ENCODE measurements at regions not wholly inside any gene's neighbourhood (a gene's known extent, or its start where the extent isn't known, plus 50 kb on each side); places are given as distances from the start of the nearest gene placed in this dataset.

GRCh38 chr16:65644821-65645220 lies 523.0 kb upstream of the CDH11 start (continued):
- no peak for TF ChIP-seq KDM3A (CRISPR knock-in tag; IDR thresholded peaks at IDR 0.05; ENCODE audit: low read depth)
- TF ChIP-seq ZNF33B (CRISPR knock-in tag; IDR thresholded peaks at IDR 0.05): no peak
- no peak for TF ChIP-seq PAF1 (CRISPR knock-in tag; IDR thresholded peaks at IDR 0.05)
- TF ChIP-seq, protein P1, sequence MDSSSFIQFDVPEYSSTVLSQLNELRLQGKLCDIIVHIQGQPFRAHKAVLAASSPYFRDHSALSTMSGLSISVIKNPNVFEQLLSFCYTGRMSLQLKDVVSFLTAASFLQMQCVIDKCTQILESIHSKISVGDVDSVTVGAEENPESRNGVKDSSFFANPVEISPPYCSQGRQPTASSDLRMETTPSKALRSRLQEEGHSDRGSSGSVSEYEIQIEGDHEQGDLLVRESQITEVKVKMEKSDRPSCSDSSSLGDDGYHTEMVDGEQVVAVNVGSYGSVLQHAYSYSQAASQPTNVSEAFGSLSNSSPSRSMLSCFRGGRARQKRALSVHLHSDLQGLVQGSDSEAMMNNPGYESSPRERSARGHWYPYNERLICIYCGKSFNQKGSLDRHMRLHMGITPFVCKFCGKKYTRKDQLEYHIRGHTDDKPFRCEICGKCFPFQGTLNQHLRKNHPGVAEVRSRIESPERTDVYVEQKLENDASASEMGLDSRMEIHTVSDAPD (CRISPR knock-in tag; IDR thresholded peaks at IDR 0.05): peak; percentile 25; the same call in 1 of the 2 replicates
- 0 out of 2 replicates have a peak, but pooled peaks have one; percentile 37 for TF ChIP-seq PPARG (CRISPR knock-in tag; conservative IDR thresholded peaks at IDR 0.05)
- TF ChIP-seq, protein P2, sequence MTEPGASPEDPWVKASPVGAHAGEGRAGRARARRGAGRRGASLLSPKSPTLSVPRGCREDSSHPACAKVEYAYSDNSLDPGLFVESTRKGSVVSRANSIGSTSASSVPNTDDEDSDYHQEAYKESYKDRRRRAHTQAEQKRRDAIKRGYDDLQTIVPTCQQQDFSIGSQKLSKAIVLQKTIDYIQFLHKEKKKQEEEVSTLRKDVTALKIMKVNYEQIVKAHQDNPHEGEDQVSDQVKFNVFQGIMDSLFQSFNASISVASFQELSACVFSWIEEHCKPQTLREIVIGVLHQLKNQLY (CRISPR knock-in tag; IDR thresholded peaks at IDR 0.05): 0 out of 2 replicates have a peak, but pooled peaks have one; percentile 64
- no peak for TF ChIP-seq PCBP2 (optimal IDR thresholded peaks at IDR 0.05; ENCODE audit: low read depth, low read length, poor library complexity, severe bottlenecking)
- TF ChIP-seq POGZ (CRISPR knock-in tag; IDR thresholded peaks at IDR 0.05): peak; percentile 60; the same call in 1 of the 2 replicates
- TF ChIP-seq, protein P3, sequence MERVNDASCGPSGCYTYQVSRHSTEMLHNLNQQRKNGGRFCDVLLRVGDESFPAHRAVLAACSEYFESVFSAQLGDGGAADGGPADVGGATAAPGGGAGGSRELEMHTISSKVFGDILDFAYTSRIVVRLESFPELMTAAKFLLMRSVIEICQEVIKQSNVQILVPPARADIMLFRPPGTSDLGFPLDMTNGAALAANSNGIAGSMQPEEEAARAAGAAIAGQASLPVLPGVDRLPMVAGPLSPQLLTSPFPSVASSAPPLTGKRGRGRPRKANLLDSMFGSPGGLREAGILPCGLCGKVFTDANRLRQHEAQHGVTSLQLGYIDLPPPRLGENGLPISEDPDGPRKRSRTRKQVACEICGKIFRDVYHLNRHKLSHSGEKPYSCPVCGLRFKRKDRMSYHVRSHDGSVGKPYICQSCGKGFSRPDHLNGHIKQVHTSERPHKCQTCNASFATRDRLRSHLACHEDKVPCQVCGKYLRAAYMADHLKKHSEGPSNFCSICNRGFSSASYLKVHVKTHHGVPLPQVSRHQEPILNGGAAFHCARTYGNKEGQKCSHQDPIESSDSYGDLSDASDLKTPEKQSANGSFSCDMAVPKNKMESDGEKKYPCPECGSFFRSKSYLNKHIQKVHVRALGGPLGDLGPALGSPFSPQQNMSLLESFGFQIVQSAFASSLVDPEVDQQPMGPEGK (CRISPR knock-in tag; IDR thresholded peaks at IDR 0.05): peak; percentile 61
- no peak for TF ChIP-seq ARHGAP35 (CRISPR knock-in tag; IDR thresholded peaks at IDR 0.05; ENCODE audit: borderline replicate concordance)
- 0 out of 2 replicates have a peak, but pooled peaks have one; percentile 27 for TF ChIP-seq MED1 (CRISPR knock-in tag; IDR thresholded peaks at IDR 0.05)
- peak; percentile 72; the same call in 1 of the 2 replicates for TF ChIP-seq KDM6A (CRISPR knock-in tag; IDR thresholded peaks at IDR 0.05; ENCODE audit: low read depth)
- TF ChIP-seq CREM (IDR thresholded peaks at IDR 0.05): peak; percentile 55; the same call in 1 of the 2 replicates
- TF ChIP-seq CREM (CRISPR knock-in tag; IDR thresholded peaks at IDR 0.05): no peak
- TF ChIP-seq HNF4A (CRISPR knock-in tag; IDR thresholded peaks at IDR 0.05): peak; percentile 60
- TF ChIP-seq GABPB1 (CRISPR knock-in tag; IDR thresholded peaks at IDR 0.05): 0 out of 2 replicates have a peak, but pooled peaks have one; percentile 11
- TF ChIP-seq ZNF710 (CRISPR knock-in tag; IDR thresholded peaks at IDR 0.05; ENCODE audit: borderline replicate concordance): peak; percentile 84
- TF ChIP-seq, protein P4, sequence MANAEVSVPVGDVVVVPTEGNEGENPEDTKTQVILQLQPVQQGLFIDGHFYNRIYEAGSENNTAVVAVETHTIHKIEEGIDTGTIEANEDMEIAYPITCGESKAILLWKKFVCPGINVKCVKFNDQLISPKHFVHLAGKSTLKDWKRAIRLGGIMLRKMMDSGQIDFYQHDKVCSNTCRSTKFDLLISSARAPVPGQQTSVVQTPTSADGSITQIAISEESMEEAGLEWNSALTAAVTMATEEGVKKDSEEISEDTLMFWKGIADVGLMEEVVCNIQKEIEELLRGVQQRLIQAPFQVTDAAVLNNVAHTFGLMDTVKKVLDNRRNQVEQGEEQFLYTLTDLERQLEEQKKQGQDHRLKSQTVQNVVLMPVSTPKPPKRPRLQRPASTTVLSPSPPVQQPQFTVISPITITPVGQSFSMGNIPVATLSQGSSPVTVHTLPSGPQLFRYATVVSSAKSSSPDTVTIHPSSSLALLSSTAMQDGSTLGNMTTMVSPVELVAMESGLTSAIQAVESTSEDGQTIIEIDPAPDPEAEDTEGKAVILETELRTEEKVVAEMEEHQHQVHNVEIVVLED (CRISPR knock-in tag; IDR thresholded peaks at IDR 0.05; ENCODE audit: borderline replicate concordance): no peak
- no peak for TF ChIP-seq ZNF788 (CRISPR knock-in tag; IDR thresholded peaks at IDR 0.05; ENCODE audit: borderline replicate concordance)
- peak; percentile 84 for TF ChIP-seq TCF7 (IDR thresholded peaks at IDR 0.05; ENCODE audit: low read depth)
- peak; percentile 31; the same call in 1 of the 2 replicates for TF ChIP-seq PBX2 (CRISPR knock-in tag; IDR thresholded peaks at IDR 0.05)
- TF ChIP-seq, protein P5, sequence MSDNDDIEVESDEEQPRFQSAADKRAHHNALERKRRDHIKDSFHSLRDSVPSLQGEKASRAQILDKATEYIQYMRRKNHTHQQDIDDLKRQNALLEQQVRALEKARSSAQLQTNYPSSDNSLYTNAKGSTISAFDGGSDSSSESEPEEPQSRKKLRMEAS (IDR thresholded peaks at IDR 0.05): peak; percentile 25; the same call in 1 of the 2 replicates
